Type B pancreatic cell (in vitro differentiated cells): ENCODE measurements at regions not wholly inside any gene's neighbourhood (a gene's known extent, or its start where the extent isn't known, plus 50 kb on each side); places are given as distances from the start of the nearest gene placed in this dataset.

ENCODE experiments used
- DNase-seq: peaks from one replicate; pipeline ENCODE4 v3.0.0; 2021; ENCODE audit warnings: mixed read lengths; ENCODE audit not compliant: unreplicated experiment; ENCODE audit errors: extremely low spot score
- H3K27ac Mint-ChIP-seq: 2 replicates; pipeline ENCODE4 v1.8.0; 2021; ENCODE audit warnings: mild to moderate bottlenecking, mixed read lengths
- H3K27me3 Mint-ChIP-seq: 2 replicates; pipeline ENCODE4 v1.8.0; 2021; ENCODE audit warnings: mixed read lengths
- H3K36me3 Mint-ChIP-seq: 2 replicates; pipeline ENCODE4 v1.8.0; 2021; ENCODE audit warnings: mixed read lengths
- H3K4me1 Mint-ChIP-seq: one replicate; pipeline ENCODE4 v1.8.0; 2021; ENCODE audit warnings: mixed read lengths; ENCODE audit not compliant: unreplicated experiment
- H3K4me3 Mint-ChIP-seq: 2 replicates; pipeline ENCODE4 v1.8.0; 2021; ENCODE audit warnings: mild to moderate bottlenecking, mixed read lengths
- H3K9me3 Mint-ChIP-seq: 2 replicates; pipeline ENCODE4 v1.8.0; 2021; ENCODE audit warnings: mixed read lengths
- CTCF ChIP-seq: fragments of 200-600 bp; sonication (generic); conservative IDR thresholded peaks from 2 replicates; pipeline ENCODE4 v1.5.0; 2021; ENCODE audit warnings: antibody characterized with exemption, mild to moderate bottlenecking

GRCh38 chr15:31226021-31226420 lies 100.6 kb upstream of the KLF13 start:
- peaks cover 7% of the 10 kb centered on the region for H3K27me3 Mint-ChIP-seq
- DNase-seq: no peak
- peaks cover 14% of the 10 kb centered on the region for H3K4me1 Mint-ChIP-seq
- H3K27ac Mint-ChIP-seq: no peak overlapping the region
- no peaks in the 10 kb centered on the region for H3K9me3 Mint-ChIP-seq
- no peak for TF ChIP-seq CTCF
- no peak overlapping the region for H3K4me3 Mint-ChIP-seq
- H3K36me3 Mint-ChIP-seq: no peaks in the 10 kb centered on the region

GRCh38 chr15:31227235-31227634 lies 99.4 kb upstream of the KLF13 start:
- Mint-ChIP-seq H3K27me3 (peaks cover 7% of the 10 kb centered on the region), H3K4me3 (no peak overlapping the region), H3K27ac (no peak overlapping the region), H3K36me3 (no peaks in the 10 kb centered on the region), H3K4me1 (peaks cover 14% of the 10 kb centered on the region), H3K9me3 (no peaks in the 10 kb centered on the region)
- DNase-seq: no peak
- TF ChIP-seq CTCF: no peak

- TF ChIP-seq CTCF: no peak
- Mint-ChIP-seq H3K9me3 (no peaks in the 10 kb centered on the region), H3K27me3 (peaks cover 4% of the 10 kb centered on the region), H3K27ac (no peak overlapping the region), H3K4me1 (peaks cover 6% of the 10 kb centered on the region), H3K4me3 (no peak overlapping the region), H3K36me3 (no peaks in the 10 kb centered on the region)
- no peak for DNase-seq
These were observed 98.6 kb upstream of the KLF13 start for GRCh38 chr15:31228011-31228484.

GRCh38 chr15:31228980-31229826 lies 97.4 kb upstream of the KLF13 start:
- no peaks in the 10 kb centered on the region for H3K9me3 Mint-ChIP-seq
- no peak for TF ChIP-seq CTCF
- no peak overlapping the region for H3K4me3 Mint-ChIP-seq
- no peak for DNase-seq
- H3K4me1 Mint-ChIP-seq: peaks cover 4% of the 10 kb centered on the region
- peaks cover 4% of the 10 kb centered on the region for H3K27me3 Mint-ChIP-seq
- H3K27ac Mint-ChIP-seq: no peak overlapping the region
- no peaks in the 10 kb centered on the region for H3K36me3 Mint-ChIP-seq

GRCh38 chr15:31230630-31231485 lies 95.8 kb upstream of the KLF13 start:
- Mint-ChIP-seq H3K4me3 (no peak overlapping the region), H3K9me3 (no peaks in the 10 kb centered on the region), H3K27me3 (no peaks in the 10 kb centered on the region), H3K27ac (no peak overlapping the region), H3K36me3 (no peaks in the 10 kb centered on the region), H3K4me1 (peaks cover 3% of the 10 kb centered on the region)
- TF ChIP-seq CTCF: no peak
- DNase-seq: no peak
